NCI-H146 treated with DMSO at 0.1 percent for 48 hours (cell line): ENCODE measurements at regions not wholly inside any gene's neighbourhood (a gene's known extent, or its start where the extent isn't known, plus 50 kb on each side); places are given as distances from the start of the nearest gene placed in this dataset.
"Not testable (repeated sequence)": the region's sequence is repeated elsewhere in the genome, so short reads cannot be mapped to it uniquely, and the experiment has no call there.

Experiments used
- DNase-seq: peaks from one replicate; lab custom pipeline; 2025; ENCODE audit not compliant: unreplicated experiment; lab: John Stamatoyannopoulos, UW

- DNase-seq: peak; percentile 45
Observed at GRCh38 chr1:87398641-87399040, 70.0 kb downstream of the LMO4 start.

GRCh38 chr1:87399264-87399663 is 70.6 kb downstream of the LMO4 start:
- DNase-seq: peak; percentile 40

GRCh38 chr1:87399701-87400100 is 71.0 kb downstream of the LMO4 start:
- peak; percentile 40 for DNase-seq

- DNase-seq: no peak
Observed at GRCh38 chr1:87400813-87401212, 72.1 kb downstream of the LMO4 start.

GRCh38 chr1:87402241-87403002 is 73.7 kb downstream of the LMO4 start:
- DNase-seq: no peak

- no peak for DNase-seq
Observed at GRCh38 chr1:87403061-87403820, 74.6 kb downstream of the LMO4 start.

- no peak for DNase-seq
Observed at GRCh38 chr1:87404296-87404695, 75.6 kb downstream of the LMO4 start.

- DNase-seq: no peak
Observed at GRCh38 chr1:87408665-87409248, 80.1 kb downstream of the LMO4 start.

- no peak for DNase-seq
Observed at GRCh38 chr1:87410776-87411480, 82.2 kb downstream of the LMO4 start.

GRCh38 chr1:87413846-87414245 is 85.2 kb downstream of the LMO4 start:
- not testable (repeated sequence) for DNase-seq

GRCh38 chr1:87418048-87418447 is 89.4 kb downstream of the LMO4 start:
- DNase-seq: no peak

GRCh38 chr1:87421809-87422208 is 93.1 kb downstream of the LMO4 start:
- DNase-seq: no peak

GRCh38 chr1:87424541-87424940 is 95.9 kb downstream of the LMO4 start:
- DNase-seq: no peak

- no peak for DNase-seq
Observed at GRCh38 chr1:87426463-87427249, 98.0 kb downstream of the LMO4 start.

- DNase-seq: no peak
Observed at GRCh38 chr1:87428367-87428766, 99.7 kb downstream of the LMO4 start.

GRCh38 chr1:87428883-87429282 is 100.2 kb downstream of the LMO4 start:
- DNase-seq: no peak

- no peak for DNase-seq
Observed at GRCh38 chr1:87432685-87433084, 104.0 kb downstream of the LMO4 start.

- DNase-seq: not testable (repeated sequence)
Observed at GRCh38 chr1:87433101-87433500, 104.4 kb downstream of the LMO4 start.

- no peak for DNase-seq
Observed at GRCh38 chr1:87435484-87435883, 106.8 kb downstream of the LMO4 start.

- not testable (repeated sequence) for DNase-seq
Observed at GRCh38 chr1:87436115-87436514, 107.4 kb downstream of the LMO4 start.

- DNase-seq: no peak
Observed at GRCh38 chr1:87436534-87436933, 107.9 kb downstream of the LMO4 start.
